HepG2 (cell line): ENCODE measurements at regions not wholly inside any gene's neighbourhood (a gene's known extent, or its start where the extent isn't known, plus 50 kb on each side); places are given as distances from the start of the nearest gene placed in this dataset.

Source experiments
- CHCHD3 ChIP-seq: sonication (generic); formaldehyde crosslinking; IDR thresholded peaks from 2 replicates; pipeline ENCODE4 v1.8.0; 2022; ENCODE audit warnings: mild to moderate bottlenecking, missing genetic modification reagents, moderate library complexity
- JDP2 ChIP-seq: sonication (generic); formaldehyde crosslinking; IDR thresholded peaks from 2 replicates; pipeline ENCODE4 v1.8.1; 2022; ENCODE audit warnings: missing genetic modification reagents, borderline replicate concordance
- MAFK ChIP-seq, 2 experiments: IDR thresholded peaks in 1 of 2; conservative IDR thresholded peaks in 1 of 2; 2 replicates each; pipeline ENCODE4 v1.6.1; 2011; ENCODE audit warnings: improper control_type of control experiment in 2 of 2, low read length in 2 of 2
- MEIS1 ChIP-seq: sonication (generic); formaldehyde crosslinking; IDR thresholded peaks from 2 replicates; pipeline ENCODE4 v1.9.0; 2021; ENCODE audit warnings: mild to moderate bottlenecking, missing genetic modification reagents, moderate library complexity, borderline replicate concordance

GRCh38 chr21:14826630-14827029 lies 238.2 kb downstream of the NRIP1 start:
- TF ChIP-seq MEIS1 (CRISPR knock-in tag) (no peak), MAFK (conservative IDR thresholded peaks at IDR 0.05 in 1 of 2, IDR thresholded peaks at IDR 0.05 in 1 of 2; ENCODE audit: low read length in 2 of 2) (no peak), JDP2 (CRISPR knock-in tag) (no peak), CHCHD3 (CRISPR knock-in tag) (no peak)
